SK-N-MC (cell line): ENCODE measurements at regions not wholly inside any gene's neighbourhood (a gene's known extent, or its start where the extent isn't known, plus 50 kb on each side); places are given as distances from the start of the nearest gene placed in this dataset.

ENCODE experiments used
- EZH2 ChIP-seq: fragments of 200-600 bp; sonication (generic); IDR thresholded peaks from one replicate; pipeline ENCODE4 v1.6.1; 2017; ENCODE audit warnings: antibody characterized with exemption
- POLR2AphosphoS5 ChIP-seq: IDR thresholded peaks from 2 replicates; pipeline ENCODE4 v1.6.1; 2012; ENCODE audit warnings: mild to moderate bottlenecking, low read depth, low read length, borderline replicate concordance

GRCh38 chr6:128822271-128822670, 60.7 kb upstream of the LAMA2 start:
- no peak for TF ChIP-seq POLR2AphosphoS5
- TF ChIP-seq EZH2, result no peak
